A673 (cell line): ENCODE measurements at regions not wholly inside any gene's neighbourhood (a gene's known extent, or its start where the extent isn't known, plus 50 kb on each side); places are given as distances from the start of the nearest gene placed in this dataset.

Source experiments
- CTCF ChIP-seq: fragments of 300-800, 200-600 bp; sonication (generic); conservative IDR thresholded peaks from 2 replicates; pipeline ENCODE4 v1.5.1; 2017; ENCODE audit warnings: low read depth, mild to moderate bottlenecking, antibody characterized with exemption, low read length, moderate library complexity, mixed read lengths
- EZH2 ChIP-seq: fragments of 200-600 bp; sonication (generic); IDR thresholded peaks from 2 replicates; pipeline ENCODE4 v1.6.1; 2017; ENCODE audit warnings: borderline replicate concordance, low read depth, mild to moderate bottlenecking, mixed read lengths, antibody characterized with exemption, low read length; ENCODE audit not compliant: poor library complexity, severe bottlenecking

- TF ChIP-seq CTCF (no peak), EZH2 (no peak)
Observed at GRCh38 chr5:159539678-159540077, 209.4 kb upstream of the IL12B start.
